C4-2B (cell line): ENCODE measurements at regions not wholly inside any gene's neighbourhood (a gene's known extent, or its start where the extent isn't known, plus 50 kb on each side); places are given as distances from the start of the nearest gene placed in this dataset.

ENCODE experiments used
- CTCF ChIP-seq: fragments of 450-650 bp; conservative IDR thresholded peaks from 2 replicates; pipeline ENCODE4 v1.5.1; 2017; ENCODE audit warnings: mild to moderate bottlenecking
- ZFX ChIP-seq: fragments of 450-650 bp; IDR thresholded peaks from 2 replicates; pipeline ENCODE4 v1.6.1; 2017

- no peak for TF ChIP-seq CTCF
- no peak for TF ChIP-seq ZFX
Measured at GRCh38 chr9:117887383-117887782, 183.2 kb downstream of the TLR4 start.
